Mononuclear cell (primary cell): ENCODE measurements at regions not wholly inside any gene's neighbourhood (a gene's known extent, or its start where the extent isn't known, plus 50 kb on each side); places are given as distances from the start of the nearest gene placed in this dataset.
"Not testable (repeated sequence)": the region's sequence is repeated elsewhere in the genome, so short reads cannot be mapped to it uniquely, and the experiment has no call there.

Experiments used
- H3K27me3 ChIP-seq: 2 replicates; pipeline ENCODE4 v1.6.0; 2011; ENCODE audit warnings: low read length, control low read depth; ENCODE audit not compliant: insufficient read depth
- H3K4me1 ChIP-seq: 2 replicates; pipeline ENCODE4 v1.5.1; 2011; ENCODE audit warnings: mild to moderate bottlenecking, low read length, control low read depth; ENCODE audit not compliant: insufficient read depth
- H3K4me3 ChIP-seq: 2 replicates; pipeline ENCODE4 v1.5.1; 2011; ENCODE audit warnings: mild to moderate bottlenecking, low read length, moderate library complexity
- H3K9me3 ChIP-seq: 2 replicates; pipeline ENCODE4 v1.5.1; 2011; ENCODE audit warnings: low read depth, mild to moderate bottlenecking, control low read depth, low read length

- not testable (repeated sequence) for H3K27me3 ChIP-seq, H3K4me3 ChIP-seq, H3K4me1 ChIP-seq
- H3K9me3 ChIP-seq: peaks cover 17% of the 10 kb centered on the region
Observed at GRCh38 chr20:26373066-26373465, 676.4 kb upstream of the ZNF337 start.

DNA sequence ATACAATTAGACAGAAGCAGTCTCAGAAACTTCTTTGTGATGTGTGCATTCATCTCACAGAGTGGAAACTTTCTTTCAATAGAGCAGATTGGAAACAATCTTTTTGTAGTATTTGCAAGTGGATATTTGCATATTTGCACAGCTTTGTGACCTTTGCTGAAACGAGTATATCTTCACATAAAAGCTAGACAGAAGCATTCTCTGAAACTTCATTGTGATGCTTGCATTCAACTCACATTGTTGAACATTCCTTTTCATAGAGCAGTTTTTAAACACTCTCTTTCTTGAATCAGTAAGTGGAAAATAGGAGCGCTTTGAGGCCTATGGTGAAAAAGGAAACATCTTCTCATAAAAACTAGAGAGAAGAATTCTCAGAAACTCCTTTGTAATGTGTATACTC, 657.9 kb upstream of the ZNF337 start:
- Histone ChIP-seq H3K4me3 (no peak overlapping the region), H3K4me1 (no peaks in the 10 kb centered on the region), H3K9me3 (peaks cover 45% of the 10 kb centered on the region), H3K27me3 (no peaks in the 10 kb centered on the region)

GRCh38 chr20:26347396-26347795, 650.7 kb upstream of the ZNF337 start:
- no peak overlapping the region for H3K4me3 ChIP-seq
- H3K4me1 ChIP-seq: no peaks in the 10 kb centered on the region
- peaks cover 22% of the 10 kb centered on the region for H3K9me3 ChIP-seq
- H3K27me3 ChIP-seq: no peaks in the 10 kb centered on the region

DNA sequence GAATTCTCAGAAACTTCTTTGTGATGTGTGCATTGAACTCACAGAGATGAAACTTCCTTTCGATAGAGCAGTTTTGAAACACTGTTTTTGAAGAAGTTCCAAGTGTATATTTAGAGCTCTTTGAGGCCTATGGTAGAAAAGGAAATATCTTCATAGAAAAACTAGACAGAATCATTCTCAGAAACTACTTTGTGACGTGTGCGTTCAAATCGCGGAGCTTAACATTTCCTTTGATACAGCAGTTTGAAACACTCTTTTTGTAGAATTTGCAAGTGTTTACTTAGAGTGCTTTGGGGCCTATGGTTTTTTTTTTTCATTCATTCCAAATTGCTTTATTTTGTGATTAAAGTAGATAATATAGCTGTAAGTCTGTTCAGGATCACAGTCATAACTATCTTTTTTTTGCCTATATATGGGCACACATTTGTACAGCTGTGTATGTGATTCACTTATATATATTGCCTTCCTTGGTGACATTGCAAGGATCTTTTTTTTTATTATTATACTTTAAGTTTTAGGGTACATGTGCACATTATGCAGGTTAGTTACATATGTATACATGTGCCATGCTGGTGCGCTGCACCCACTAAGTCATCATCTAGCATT, 643.9 kb upstream of the ZNF337 start:
- not testable (repeated sequence) for H3K27me3 ChIP-seq, H3K4me3 ChIP-seq, H3K4me1 ChIP-seq, H3K9me3 ChIP-seq

- Histone ChIP-seq H3K27me3 (no peaks in the 10 kb centered on the region), H3K9me3 (no peaks in the 10 kb centered on the region), H3K4me1 (no peaks in the 10 kb centered on the region), H3K4me3 (no peak overlapping the region)
Observed at GRCh38 chr20:26324177-26324576, 627.5 kb upstream of the ZNF337 start.

GRCh38 chr20:26315054-26315453, 618.4 kb upstream of the ZNF337 start:
- Histone ChIP-seq H3K9me3 (peaks cover 7% of the 10 kb centered on the region), H3K27me3 (no peaks in the 10 kb centered on the region), H3K4me1 (no peaks in the 10 kb centered on the region), H3K4me3 (no peak overlapping the region)

DNA sequence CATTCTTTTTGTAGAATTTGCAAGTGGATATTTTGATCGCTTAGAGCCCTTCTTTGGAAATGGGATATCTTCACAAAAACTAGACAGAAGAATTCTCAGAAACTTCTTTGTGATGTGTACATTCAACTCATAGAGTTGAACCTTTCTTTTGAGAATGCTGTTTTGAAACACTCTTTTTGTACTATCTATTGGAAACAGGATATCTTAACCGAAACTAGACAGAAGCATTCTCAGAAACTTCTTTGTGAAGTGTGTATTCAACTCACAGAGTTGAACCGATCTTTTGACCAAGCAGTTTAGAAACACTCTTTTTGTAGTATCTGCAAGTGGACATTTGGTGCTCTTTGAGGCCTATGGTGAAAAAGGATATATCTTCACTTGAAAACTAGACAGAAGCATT, 613.1 kb upstream of the ZNF337 start:
- not testable (repeated sequence) for H3K27me3 ChIP-seq, H3K4me1 ChIP-seq, H3K9me3 ChIP-seq, H3K4me3 ChIP-seq

DNA sequence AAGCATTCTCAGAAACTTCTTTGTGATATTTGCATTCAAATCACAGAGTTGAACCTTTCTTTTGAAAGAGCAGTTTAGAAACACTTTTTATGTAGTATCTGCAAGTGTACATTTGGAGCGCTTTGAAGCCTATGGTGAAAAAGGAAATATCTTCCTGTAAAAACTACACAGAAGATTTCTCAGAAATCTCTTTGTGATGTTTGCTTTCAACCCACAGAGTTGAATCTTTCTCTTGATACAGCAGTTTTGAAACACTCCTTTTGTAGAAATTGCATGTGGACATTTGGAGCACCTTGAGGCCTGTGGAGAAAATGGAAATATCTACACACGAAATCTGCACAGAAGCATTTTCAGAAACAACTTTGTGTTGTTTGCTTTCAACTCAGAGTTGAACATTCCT, 612.3 kb upstream of the ZNF337 start:
- no peaks in the 10 kb centered on the region for H3K27me3 ChIP-seq
- H3K4me1 ChIP-seq: no peaks in the 10 kb centered on the region
- H3K9me3 ChIP-seq: no peaks in the 10 kb centered on the region
- H3K4me3 ChIP-seq: no peak overlapping the region

GRCh38 chr20:26295006-26295405, 598.4 kb upstream of the ZNF337 start:
- Histone ChIP-seq H3K4me1 (no peaks in the 10 kb centered on the region), H3K4me3 (no peak overlapping the region), H3K27me3 (no peaks in the 10 kb centered on the region), H3K9me3 (no peaks in the 10 kb centered on the region)

- H3K4me3 ChIP-seq, H3K4me1 ChIP-seq, H3K27me3 ChIP-seq, H3K9me3 ChIP-seq: not testable (repeated sequence)
Observed at GRCh38 chr20:26288379-26289061, 591.9 kb upstream of the ZNF337 start.

- no peaks in the 10 kb centered on the region for H3K4me1 ChIP-seq
- H3K27me3 ChIP-seq: no peaks in the 10 kb centered on the region
- H3K4me3 ChIP-seq: no peak overlapping the region
- H3K9me3 ChIP-seq: peaks cover 6% of the 10 kb centered on the region
Observed at GRCh38 chr20:26279238-26279637, 582.6 kb upstream of the ZNF337 start.

DNA sequence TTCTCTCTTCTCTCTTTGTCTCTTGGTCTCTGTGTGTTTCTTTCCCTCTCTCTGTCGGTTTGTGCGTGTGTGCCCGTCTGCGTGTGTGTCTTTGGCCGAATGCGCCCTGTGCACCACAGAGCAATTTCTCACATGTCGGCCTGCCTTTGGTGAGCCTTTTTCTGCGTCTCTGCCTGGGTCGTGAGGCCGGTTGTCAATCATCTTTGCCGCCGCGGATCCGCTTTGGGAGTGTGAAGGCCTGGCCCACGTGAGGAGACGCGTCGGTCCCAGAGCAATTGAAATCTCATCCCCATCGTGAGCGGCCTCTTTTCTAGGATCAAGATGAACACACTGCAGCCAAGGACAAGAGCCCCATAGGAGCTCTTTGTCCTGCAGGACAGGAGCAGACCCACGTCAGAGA, 580.7 kb upstream of the ZNF337 start:
- H3K4me1 ChIP-seq: no peaks in the 10 kb centered on the region
- H3K9me3 ChIP-seq: peaks cover 6% of the 10 kb centered on the region
- H3K27me3 ChIP-seq: no peaks in the 10 kb centered on the region
- H3K4me3 ChIP-seq: no peak overlapping the region

DNA sequence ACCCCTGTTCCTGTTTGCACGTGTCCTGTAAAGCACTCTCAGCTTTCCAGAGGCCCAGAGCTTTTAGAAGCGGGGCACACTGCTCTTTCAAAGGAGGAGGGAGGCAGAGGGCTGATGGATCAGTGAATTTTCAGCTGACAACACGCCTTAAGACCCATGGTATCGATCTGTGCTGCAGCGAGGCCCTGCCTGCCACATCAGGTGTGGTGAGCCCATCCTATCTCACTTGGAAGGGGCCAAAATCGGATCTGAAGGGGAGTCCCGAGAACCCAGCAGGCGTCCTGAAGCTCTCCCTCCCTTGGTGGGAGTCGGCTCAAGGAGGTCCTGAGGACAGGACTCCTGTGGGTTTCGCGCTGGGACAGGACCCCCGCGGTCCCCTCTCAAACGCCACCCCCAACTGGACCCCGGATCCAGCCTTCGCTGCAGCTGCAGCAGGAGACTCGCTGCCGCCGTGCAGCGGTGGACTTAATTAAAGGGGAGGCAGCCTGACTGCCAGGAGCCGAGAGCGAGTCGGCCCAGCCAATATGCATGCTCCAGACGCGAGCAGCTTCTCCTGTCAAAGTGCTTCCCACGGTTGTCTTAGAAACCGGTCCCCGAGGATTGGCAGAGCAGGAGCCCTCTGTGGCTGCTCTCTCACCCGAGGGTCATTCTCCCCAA, 580.0 kb upstream of the ZNF337 start:
- Histone ChIP-seq H3K27me3 (no peaks in the 10 kb centered on the region), H3K9me3 (peaks cover 6% of the 10 kb centered on the region), H3K4me3 (no peak overlapping the region), H3K4me1 (no peaks in the 10 kb centered on the region)

DNA sequence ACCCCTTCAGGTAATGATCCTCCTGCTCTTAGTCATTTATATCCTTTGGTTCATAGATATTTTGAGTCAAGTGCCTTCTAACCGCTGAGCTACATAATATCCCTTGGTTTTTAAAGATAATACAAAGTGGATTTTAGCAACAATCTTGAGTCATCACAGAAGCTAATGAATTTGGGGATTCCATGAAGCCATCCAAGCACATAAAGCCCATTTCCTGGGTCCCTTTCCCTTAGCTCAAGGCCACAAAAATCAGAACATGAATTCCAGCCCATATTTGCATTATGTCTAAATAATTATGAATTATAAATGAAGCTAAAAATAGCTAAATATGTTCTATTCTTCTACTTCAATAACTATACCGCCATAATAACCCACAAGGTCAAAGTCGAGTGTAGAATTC, 572.1 kb upstream of the ZNF337 start:
- H3K4me1 ChIP-seq, H3K9me3 ChIP-seq, H3K27me3 ChIP-seq, H3K4me3 ChIP-seq: not testable (repeated sequence)

DNA sequence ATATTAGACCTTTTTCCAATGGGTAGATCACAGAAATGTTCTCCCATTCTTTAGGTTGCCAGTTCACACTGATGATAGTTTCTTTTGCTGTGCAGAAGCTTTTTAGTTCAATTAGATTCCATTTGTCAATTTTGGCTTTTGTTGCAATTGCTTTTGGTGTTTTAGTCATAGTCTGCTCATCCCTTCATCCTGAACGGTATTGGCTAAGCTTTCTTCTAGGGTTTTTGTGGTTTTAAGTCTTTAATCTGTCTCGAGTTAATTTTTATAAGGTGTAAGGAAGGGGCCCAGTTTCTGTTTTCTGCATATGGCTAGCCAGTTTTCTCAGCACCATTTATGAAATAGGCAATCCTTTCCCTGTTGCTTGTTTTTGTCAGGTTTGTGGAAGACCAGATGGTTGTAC, 564.3 kb upstream of the ZNF337 start:
- not testable (repeated sequence) for H3K4me1 ChIP-seq, H3K27me3 ChIP-seq, H3K4me3 ChIP-seq, H3K9me3 ChIP-seq
